ENCODE measurements at regions not wholly inside any gene's neighbourhood (a gene's known extent, or its start where the extent isn't known, plus 50 kb on each side); places are given as distances from the start of the nearest gene placed in this dataset.

DNA sequence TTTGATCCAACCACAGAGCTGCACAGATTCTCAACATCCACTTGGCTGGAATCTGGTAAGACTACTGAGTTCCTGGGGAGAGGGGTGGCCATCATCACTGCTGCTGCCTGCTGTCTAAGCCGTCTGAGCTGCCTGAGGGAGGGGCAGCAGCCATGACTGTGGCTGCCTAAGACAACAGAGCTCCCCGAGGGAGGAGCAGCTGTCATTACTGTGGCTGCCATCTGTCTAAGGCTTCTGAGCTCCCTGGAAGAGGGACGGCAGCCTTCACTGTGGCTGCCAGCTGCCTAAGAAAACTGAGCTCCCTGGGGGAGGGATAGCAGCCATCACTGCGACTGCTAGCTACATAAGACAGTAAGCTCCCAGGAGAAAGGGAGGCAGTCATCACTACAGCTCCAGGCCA, 584.4 kb downstream of the NR4A2 start:
- Histone ChIP-seq H3K9me3 (no peaks in the 10 kb centered on the region), H3K4me1 (no peaks in the 10 kb centered on the region), H3K4me3 (ENCODE audit: low read depth, low read length) (no peak overlapping the region), H3K36me3 (ENCODE audit: control insufficient read depth, insufficient read depth, low read length) (no peaks in the 10 kb centered on the region), H3K27me3 (replicated peaks; ENCODE audit: control insufficient read depth, insufficient read depth, low read length) (no peaks in the 10 kb centered on the region)
- no peaks in the 10 kb centered on the region for H3K27me3 Mint-ChIP-seq (ENCODE audit: insufficient read depth, unreplicated experiment)
- intact Hi-C loops (cut with micrococcal nuclease; ENCODE audit: unreplicated experiment) = no loop called here
- H3K36me3 Mint-ChIP-seq (ENCODE audit: insufficient read depth, unreplicated experiment) = no peaks in the 10 kb centered on the region
- no TSS peak for BruUV-seq (replicated peaks)
- POLR2A ChIA-PET = no interaction called here
- no peaks in the 10 kb centered on the region for H3K9me3 Mint-ChIP-seq (ENCODE audit: unreplicated experiment)
- CTCF ChIA-PET = no interaction called here
- no peaks in the 10 kb centered on the region for H3K4me1 Mint-ChIP-seq (ENCODE audit: low read depth, unreplicated experiment)
- TF ChIP-seq CTCF (IDR thresholded peaks at IDR 0.05; ENCODE audit: insufficient read depth in 1 of 2, low read depth in 1 of 2, low read length in 1 of 2, severe bottlenecking in 1 of 2, unreplicated experiment in 1 of 2) = no peak
- no peak for DNase-seq
- H3K27ac Mint-ChIP-seq (ENCODE audit: unreplicated experiment) = no peak overlapping the region
- H3K4me3 Mint-ChIP-seq (ENCODE audit: unreplicated experiment) = no peak overlapping the region

GRCh38 chr2:155747531-155747930, 585.0 kb downstream of the NR4A2 start:
- Histone ChIP-seq H3K36me3 (ENCODE audit: control insufficient read depth, insufficient read depth, low read length) (no peaks in the 10 kb centered on the region), H3K4me1 (no peaks in the 10 kb centered on the region), H3K9me3 (no peaks in the 10 kb centered on the region), H3K4me3 (ENCODE audit: low read depth, low read length) (no peak overlapping the region), H3K27me3 (replicated peaks; ENCODE audit: control insufficient read depth, insufficient read depth, low read length) (no peaks in the 10 kb centered on the region)
- no peaks in the 10 kb centered on the region for H3K4me1 Mint-ChIP-seq (ENCODE audit: low read depth, unreplicated experiment)
- BruUV-seq (replicated peaks) = no TSS peak
- H3K27ac Mint-ChIP-seq (ENCODE audit: unreplicated experiment) = no peak overlapping the region
- no peak overlapping the region for H3K4me3 Mint-ChIP-seq (ENCODE audit: unreplicated experiment)
- no peaks in the 10 kb centered on the region for H3K36me3 Mint-ChIP-seq (ENCODE audit: insufficient read depth, unreplicated experiment)
- TF ChIP-seq CTCF (IDR thresholded peaks at IDR 0.05; ENCODE audit: insufficient read depth in 1 of 2, low read depth in 1 of 2, low read length in 1 of 2, severe bottlenecking in 1 of 2, unreplicated experiment in 1 of 2) = no peak
- ChIA-PET CTCF (no interaction called here), POLR2A (no interaction called here)
- no peaks in the 10 kb centered on the region for H3K9me3 Mint-ChIP-seq (ENCODE audit: unreplicated experiment)
- intact Hi-C loops (cut with micrococcal nuclease; ENCODE audit: unreplicated experiment) = no loop called here
- DNase-seq = no peak
- no peaks in the 10 kb centered on the region for H3K27me3 Mint-ChIP-seq (ENCODE audit: insufficient read depth, unreplicated experiment)

DNA sequence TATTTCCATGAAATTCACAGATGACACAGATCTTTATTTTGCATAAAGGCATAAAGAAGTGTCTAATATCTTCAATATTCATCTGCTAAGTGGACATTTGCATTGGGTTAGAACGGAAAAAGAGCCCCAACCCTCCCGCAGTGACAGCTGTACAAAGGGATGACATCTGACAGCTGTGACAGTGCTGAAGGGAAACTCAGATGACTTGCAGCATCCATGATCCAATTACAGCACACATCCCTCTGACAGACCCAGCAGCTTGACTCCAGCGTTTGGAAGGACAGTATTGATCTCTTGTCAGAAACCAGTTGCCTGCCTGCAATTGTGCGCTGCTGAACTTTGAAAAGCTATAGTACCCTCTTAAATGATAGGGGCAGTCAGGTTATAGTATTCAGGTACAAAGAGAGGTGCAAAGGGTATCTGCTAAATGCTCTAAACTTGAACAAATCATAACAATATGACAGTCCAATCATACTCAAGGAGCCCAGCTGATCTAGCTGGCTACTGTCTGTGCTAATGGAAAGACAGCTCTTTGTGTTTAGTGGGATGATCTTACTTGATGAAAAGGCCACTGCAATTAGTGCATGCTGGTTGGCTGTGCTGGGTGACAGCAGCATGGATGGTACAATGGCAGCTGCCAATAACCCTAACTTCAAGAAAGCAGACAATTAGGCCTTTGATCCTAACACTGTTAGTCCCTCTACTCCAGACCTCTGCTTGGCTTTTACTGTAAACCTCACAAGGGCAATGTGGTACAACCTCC, 599.2 kb downstream of the NR4A2 start:
- DNase-seq = no peak
- no peak for TF ChIP-seq CTCF (IDR thresholded peaks at IDR 0.05; ENCODE audit: insufficient read depth in 1 of 2, low read depth in 1 of 2, low read length in 1 of 2, severe bottlenecking in 1 of 2, unreplicated experiment in 1 of 2)
- Histone ChIP-seq H3K9me3 (no peaks in the 10 kb centered on the region), H3K4me1 (no peaks in the 10 kb centered on the region), H3K4me3 (ENCODE audit: low read depth, low read length) (no peak overlapping the region), H3K27me3 (replicated peaks; ENCODE audit: control insufficient read depth, insufficient read depth, low read length) (no peaks in the 10 kb centered on the region), H3K36me3 (ENCODE audit: control insufficient read depth, insufficient read depth, low read length) (no peaks in the 10 kb centered on the region)
- no TSS peak for BruUV-seq (replicated peaks)
- H3K4me3 Mint-ChIP-seq (ENCODE audit: unreplicated experiment) = no peak overlapping the region
- POLR2A ChIA-PET = no interaction called here
- no peaks in the 10 kb centered on the region for H3K36me3 Mint-ChIP-seq (ENCODE audit: insufficient read depth, unreplicated experiment)
- CTCF ChIA-PET = no interaction called here
- no peaks in the 10 kb centered on the region for H3K9me3 Mint-ChIP-seq (ENCODE audit: unreplicated experiment)
- intact Hi-C loops (cut with micrococcal nuclease; ENCODE audit: unreplicated experiment) = no loop called here
- no peak overlapping the region for H3K27ac Mint-ChIP-seq (ENCODE audit: unreplicated experiment)
- no peaks in the 10 kb centered on the region for H3K4me1 Mint-ChIP-seq (ENCODE audit: low read depth, unreplicated experiment)
- no peaks in the 10 kb centered on the region for H3K27me3 Mint-ChIP-seq (ENCODE audit: insufficient read depth, unreplicated experiment)

All from Caco-2 (cell line).